Keratinocyte (primary cell): ENCODE measurements at regions not wholly inside any gene's neighbourhood (a gene's known extent, or its start where the extent isn't known, plus 50 kb on each side); places are given as distances from the start of the nearest gene placed in this dataset.

Source experiments
- DNase-seq: peaks from one replicate; pipeline ENCODE4 v3.0.0-alpha.2; 2011; ENCODE audit warnings: low read depth, missing footprints, low spot score
- FAIRE-seq: peaks from 2 replicates; lab custom pipeline; 2011; peaks lifted over from hg19 to GRCh38; lab: Jason Lieb, UNC
- H2AFZ ChIP-seq: 2 replicates; pipeline ENCODE4 v1.6.0; 2012; ENCODE audit warnings: low read length, control low read depth, inconsistent platforms; ENCODE audit not compliant: control insufficient read depth
- H3K27ac ChIP-seq: 2 replicates; pipeline ENCODE4 v1.5.1; 2011; ENCODE audit warnings: low read length; ENCODE audit not compliant: control insufficient read depth, insufficient read depth
- H3K27me3 ChIP-seq: 3 replicates; pipeline ENCODE4 v1.6.0; 2011; ENCODE audit warnings: low read length; ENCODE audit not compliant: control insufficient read depth, insufficient read depth; ENCODE audit errors: extremely low read depth
- H3K36me3 ChIP-seq, 2 experiments: 2 replicates in 1 of 2; 3 replicates in 1 of 2; pipeline ENCODE4 v1.5.1; 2011; ENCODE audit warnings: low read length in 2 of 2, mild to moderate bottlenecking in 1 of 2; ENCODE audit not compliant: control insufficient read depth in 2 of 2, insufficient read depth in 2 of 2; ENCODE audit errors: extremely low read depth in 1 of 2
- H3K4me1 ChIP-seq: 3 replicates; pipeline ENCODE4 v1.5.1; 2011; ENCODE audit warnings: low read length; ENCODE audit not compliant: control insufficient read depth, insufficient read depth; ENCODE audit errors: extremely low read depth
- H3K4me2 ChIP-seq: 3 replicates; pipeline ENCODE4 v1.6.0; 2011; ENCODE audit warnings: low read depth, low read length; ENCODE audit not compliant: control insufficient read depth, insufficient read depth; ENCODE audit errors: extremely low read depth
- H3K4me3 ChIP-seq, 3 experiments: fragments of 200-600 bp in 1 of 3; sonication (generic) in 1 of 3; 2 replicates in 2 of 3; 3 replicates in 1 of 3; pipeline ENCODE4 v1.5.1; 2011 to 2016; ENCODE audit warnings: low read length in 3 of 3, mild to moderate bottlenecking in 3 of 3, control low read depth in 2 of 3, inconsistent platforms in 1 of 3, low read depth in 1 of 3, mixed read lengths in 1 of 3, mixed run types in 1 of 3, moderate library complexity in 1 of 3; ENCODE audit not compliant: control insufficient read depth in 2 of 3, insufficient read depth in 2 of 3; ENCODE audit errors: extremely low read depth in 1 of 3
- H3K79me2 ChIP-seq: 2 replicates; pipeline ENCODE4 v1.6.0; 2012; ENCODE audit warnings: low read length; ENCODE audit not compliant: control insufficient read depth, insufficient read depth
- H3K9ac ChIP-seq: 3 replicates; pipeline ENCODE4 v1.6.0; 2011; ENCODE audit warnings: low read length; ENCODE audit not compliant: control insufficient read depth, insufficient read depth; ENCODE audit errors: extremely low read depth
- H3K9me1 ChIP-seq: 3 replicates; pipeline ENCODE4 v1.6.0; 2011; ENCODE audit warnings: low read length; ENCODE audit not compliant: control insufficient read depth, insufficient read depth; ENCODE audit errors: extremely low read depth
- H3K9me3 ChIP-seq: 2 replicates; pipeline ENCODE4 v1.5.1; 2012; ENCODE audit warnings: low read depth, low read length; ENCODE audit not compliant: control insufficient read depth
- H4K20me1 ChIP-seq: 3 replicates; pipeline ENCODE4 v1.6.0; 2011; ENCODE audit warnings: low read length; ENCODE audit not compliant: control insufficient read depth, insufficient read depth; ENCODE audit errors: extremely low read depth
- CTCF ChIP-seq, 3 experiments: IDR thresholded peaks in 1 of 3; conservative IDR thresholded peaks in 1 of 3; optimal IDR thresholded peaks in 1 of 3; 2 replicates in 2 of 3; 3 replicates in 1 of 3; pipeline versions ENCODE3 to v1.5.1; 2011; ENCODE audit warnings: low read length in 3 of 3, mild to moderate bottlenecking in 3 of 3, moderate library complexity in 2 of 3, control low read depth in 1 of 3, inconsistent platforms in 1 of 3; ENCODE audit not compliant: insufficient read depth in 2 of 3; ENCODE audit errors: extremely low read depth in 1 of 3
- EZH2 ChIP-seq: IDR thresholded peaks from one replicate; pipeline ENCODE4 v1.6.1; 2012; ENCODE audit warnings: inconsistent platforms, mild to moderate bottlenecking, low read length, moderate library complexity
- dilution Hi-C: fragments of 300-500 bp; cut with MboI; formaldehyde crosslinking; loops from one replicate; pipeline ENCODE4 v1.7.0; 2020; ENCODE audit warnings: low sequenced_read_pairs; ENCODE audit not compliant: extremely low pct_ligation_motif_present

DNA sequence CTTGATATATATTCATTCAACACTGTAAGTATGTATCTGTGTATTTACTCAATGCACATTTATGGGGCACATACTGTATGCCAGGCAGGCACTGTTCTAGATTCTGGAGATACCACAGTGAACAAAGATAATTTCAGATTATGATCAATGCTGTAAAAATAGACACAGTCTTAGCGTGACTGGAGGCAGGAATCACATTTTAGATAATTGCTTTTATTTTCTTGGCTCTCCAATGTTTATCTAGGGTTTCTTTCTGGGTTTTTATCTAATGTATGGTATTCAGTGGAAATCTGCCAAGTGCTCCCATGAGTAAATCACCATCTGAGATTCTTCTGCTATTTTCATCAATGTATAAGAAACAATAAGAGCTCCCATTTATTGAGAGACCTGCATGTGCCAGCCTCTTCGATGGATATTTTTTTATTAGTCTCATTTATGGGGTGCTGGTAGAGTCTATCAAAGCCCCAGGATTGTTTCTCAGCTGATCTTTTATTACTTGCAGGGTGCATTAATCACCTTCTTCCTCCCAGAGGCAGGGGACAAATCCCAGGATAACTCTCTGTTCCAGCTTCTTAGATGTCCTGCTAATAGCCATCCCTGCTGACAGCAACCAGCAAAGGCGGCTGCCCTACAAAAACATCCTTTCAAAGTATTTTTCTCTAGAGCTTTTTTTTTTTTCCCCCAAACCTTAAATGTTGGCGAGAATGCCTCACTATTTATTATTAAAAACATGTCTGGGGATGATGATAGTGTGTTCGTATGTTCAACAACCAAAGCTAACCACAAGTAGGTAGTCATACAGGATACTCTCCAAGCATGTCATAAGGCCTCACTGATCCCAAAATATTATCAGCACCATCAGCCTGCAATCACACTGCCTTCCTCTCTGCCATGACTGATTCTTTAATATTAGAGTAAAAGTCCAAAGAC lies 331.0 kb upstream of the RASGRP1 start:
- Histone ChIP-seq H4K20me1 (no peaks in the 10 kb centered on the region), H3K27ac (no peak overlapping the region), H3K9ac (no peak overlapping the region), H3K9me1 (no peaks in the 10 kb centered on the region), H3K4me2 (no peak overlapping the region), H3K79me2 (no peaks in the 10 kb centered on the region), H2AFZ (no peak overlapping the region), H3K4me1 (peaks cover 15% of the 10 kb centered on the region), H3K4me3 (no peak overlapping the region), H3K36me3 (no peaks in the 10 kb centered on the region), H3K27me3 (no peaks in the 10 kb centered on the region), H3K9me3 (no peaks in the 10 kb centered on the region)
- FAIRE-seq (no peak), DNase-seq (no peak)
- dilution Hi-C loops = no loop called here
- TF ChIP-seq CTCF (optimal IDR thresholded peaks at IDR 0.05 in 1 of 3, IDR thresholded peaks at IDR 0.05 in 1 of 3, conservative IDR thresholded peaks at IDR 0.05 in 1 of 3; ENCODE audit: extremely low read depth in 1 of 3, insufficient read depth in 2 of 3, low read length in 3 of 3) = no peak
- TF ChIP-seq EZH2 = no peak

DNA sequence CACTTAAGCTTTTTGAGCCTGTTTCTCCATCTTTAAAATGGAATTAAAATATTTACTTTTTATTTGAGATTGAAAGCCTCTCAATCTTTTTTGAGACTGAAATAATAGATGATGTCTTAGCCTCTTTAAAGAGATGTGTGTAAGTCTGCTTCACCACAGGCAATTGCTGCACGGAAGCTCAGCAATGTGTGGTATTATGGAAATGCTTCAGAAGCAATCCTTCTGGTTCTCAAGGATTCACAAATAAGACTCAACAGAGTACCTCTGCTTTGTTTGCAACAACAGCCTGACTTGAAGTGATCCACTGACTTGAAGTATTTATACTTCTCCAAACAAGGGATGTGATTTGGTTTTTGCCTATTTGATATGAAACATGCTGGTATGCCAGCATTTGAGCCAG lies 332.0 kb upstream of the RASGRP1 start:
- TF ChIP-seq EZH2 (no peak), CTCF (optimal IDR thresholded peaks at IDR 0.05 in 1 of 3, IDR thresholded peaks at IDR 0.05 in 1 of 3, conservative IDR thresholded peaks at IDR 0.05 in 1 of 3; ENCODE audit: extremely low read depth in 1 of 3, insufficient read depth in 2 of 3, low read length in 3 of 3) (no peak)
- Histone ChIP-seq H3K9me3 (no peaks in the 10 kb centered on the region), H3K79me2 (no peaks in the 10 kb centered on the region), H3K4me3 (no peak overlapping the region), H3K9ac (no peak overlapping the region), H2AFZ (no peak overlapping the region), H3K27ac (no peak overlapping the region), H3K4me2 (no peak overlapping the region), H3K27me3 (no peaks in the 10 kb centered on the region), H3K36me3 (no peaks in the 10 kb centered on the region), H4K20me1 (no peaks in the 10 kb centered on the region), H3K9me1 (no peaks in the 10 kb centered on the region), H3K4me1 (peaks cover 15% of the 10 kb centered on the region)
- FAIRE-seq (no peak), DNase-seq (no peak)
- dilution Hi-C loops = no loop called here
